WTC11 (cell line): ENCODE measurements at regions not wholly inside any gene's neighbourhood (a gene's known extent, or its start where the extent isn't known, plus 50 kb on each side); places are given as distances from the start of the nearest gene placed in this dataset.

Source experiments
- ATAC-seq: fragments of 200-7000 bp; cut with Tn5 transposase; 2 replicates; pipeline ENCODE4 v1.10.0; 2021; ENCODE audit warnings: mild to moderate bottlenecking, moderate library complexity
- CTCF ChIA-PET: fragments of 300-600 bp; sonication (Branson Sonifier 250); formaldehyde crosslinking; loops from one replicate; lab custom pipeline; 2021; ENCODE audit warnings: antibody characterized with exemption; lab: Charles Lee
- POLR2A ChIA-PET: fragments of 350-600 bp; sonication (Branson Sonifier 250); formaldehyde crosslinking; loops from one replicate; lab custom pipeline; 2021; ENCODE audit warnings: antibody characterized with exemption; lab: Charles Lee
- DNase-seq: peaks from one replicate; pipeline ENCODE4 v3.0.0; 2021; ENCODE audit warnings: low spot score
- H3K27ac Mint-ChIP-seq: 2 replicates; pipeline ENCODE4 v1.8.0; 2021; ENCODE audit warnings: mixed read lengths
- H3K27me3 Mint-ChIP-seq: 2 replicates; pipeline ENCODE4 v1.8.0; 2021; ENCODE audit warnings: low read depth, mild to moderate bottlenecking, moderate library complexity, mixed read lengths
- H3K36me3 Mint-ChIP-seq: 2 replicates; pipeline ENCODE4 v1.8.0; 2021; ENCODE audit warnings: mixed read lengths
- H3K4me1 Mint-ChIP-seq: 2 replicates; pipeline ENCODE4 v1.8.0; 2022; ENCODE audit warnings: mixed read lengths
- H3K4me3 Mint-ChIP-seq: 2 replicates; pipeline ENCODE4 v1.8.0; 2021; ENCODE audit warnings: mild to moderate bottlenecking, moderate library complexity, mixed read lengths
- H3K9me3 Mint-ChIP-seq: 2 replicates; pipeline ENCODE4 v1.8.0; 2021; ENCODE audit warnings: mixed read lengths
- ATF2 ChIP-seq: sonication (generic); formaldehyde crosslinking; IDR thresholded peaks from 2 replicates; pipeline ENCODE4 v1.8.1; 2022; ENCODE audit warnings: low read depth, missing genetic modification reagents, borderline replicate concordance
- ATF3 ChIP-seq: sonication (generic); formaldehyde crosslinking; conservative IDR thresholded peaks from 2 replicates; pipeline ENCODE4 v1.8.1; 2022; ENCODE audit warnings: mild to moderate bottlenecking, missing genetic modification reagents
- CDX4 ChIP-seq: fragments of 250-450 bp; sonication (Bioruptor Pico); IDR thresholded peaks from 2 replicates; pipeline ENCODE4 v1.9.0; 2021; ENCODE audit warnings: moderate library complexity, mild to moderate bottlenecking, inconsistent platforms, borderline replicate concordance
- ERG ChIP-seq: fragments of 250-450 bp; sonication (Bioruptor Pico); IDR thresholded peaks from 2 replicates; pipeline ENCODE4 v1.8.0; 2021; ENCODE audit warnings: mild to moderate bottlenecking
- FOXK1 ChIP-seq: sonication (generic); formaldehyde crosslinking; IDR thresholded peaks from 2 replicates; pipeline ENCODE4 v1.8.0; 2022; ENCODE audit warnings: mild to moderate bottlenecking, moderate library complexity, missing genetic modification reagents
- GTF2I ChIP-seq: fragments of 250-450 bp; sonication (Bioruptor Pico); conservative IDR thresholded peaks from 2 replicates; pipeline ENCODE4 v1.4.0; 2021; ENCODE audit warnings: mild to moderate bottlenecking
- HMGA2 ChIP-seq: fragments of 250-450 bp; sonication (Bioruptor Pico); IDR thresholded peaks from 2 replicates; pipeline ENCODE4 v1.4.0; 2021; ENCODE audit warnings: mild to moderate bottlenecking, moderate library complexity
- MYBL2 ChIP-seq: sonication (generic); formaldehyde crosslinking; IDR thresholded peaks from 2 replicates; pipeline ENCODE4 v1.8.1; 2023; ENCODE audit warnings: mild to moderate bottlenecking, moderate library complexity, missing genetic modification reagents
- NFE2L1 ChIP-seq: sonication (generic); formaldehyde crosslinking; IDR thresholded peaks from 2 replicates; pipeline ENCODE4 v1.8.1; 2023; ENCODE audit warnings: missing genetic modification reagents
- NR3C1 ChIP-seq: sonication (generic); formaldehyde crosslinking; conservative IDR thresholded peaks from 2 replicates; pipeline ENCODE4 v1.8.1; 2023; ENCODE audit warnings: low read depth, mild to moderate bottlenecking, missing genetic modification reagents
- PRDM15 ChIP-seq: sonication (generic); formaldehyde crosslinking; IDR thresholded peaks from 2 replicates; pipeline ENCODE4 v1.8.0; 2022; ENCODE audit warnings: missing genetic modification reagents
- SMAD4 ChIP-seq: sonication (generic); formaldehyde crosslinking; IDR thresholded peaks from 2 replicates; pipeline ENCODE4 v1.8.0; 2022; ENCODE audit warnings: mild to moderate bottlenecking, missing genetic modification reagents
- TCF7 ChIP-seq: sonication (generic); formaldehyde crosslinking; IDR thresholded peaks from 2 replicates; pipeline ENCODE4 v1.8.0; 2022; ENCODE audit warnings: mild to moderate bottlenecking, low read depth, missing genetic modification reagents, moderate library complexity
- ZMAT4 ChIP-seq: fragments of 250-450 bp; sonication (Bioruptor Pico); IDR thresholded peaks from 2 replicates; pipeline ENCODE4 v1.9.0; 2021; ENCODE audit warnings: mild to moderate bottlenecking
- ZNF416 ChIP-seq: fragments of 250-450 bp; sonication (Bioruptor Pico); IDR thresholded peaks from 2 replicates; pipeline ENCODE4 v1.9.0; 2021; ENCODE audit warnings: mild to moderate bottlenecking, inconsistent platforms
- ZNF512 ChIP-seq: sonication (generic); formaldehyde crosslinking; IDR thresholded peaks from 2 replicates; pipeline ENCODE4 v1.8.1; 2022; ENCODE audit warnings: missing genetic modification reagents, borderline replicate concordance
- ZNF532 ChIP-seq: fragments of 250-450 bp; sonication (Bioruptor Pico); IDR thresholded peaks from 2 replicates; pipeline ENCODE4 v1.9.0; 2021; ENCODE audit warnings: mild to moderate bottlenecking, borderline replicate concordance
- ZNF671 ChIP-seq: fragments of 250-450 bp; sonication (Bioruptor Pico); IDR thresholded peaks from 2 replicates; pipeline ENCODE4 v1.8.0; 2021; ENCODE audit warnings: mild to moderate bottlenecking

GRCh38 chr18:78629426-78629825 lies 350.2 kb upstream of the SALL3 start (continued):
- TF ChIP-seq FOXK1 (no peak), GTF2I (no peak), ZNF416 (CRISPR knock-in tag) (no peak), NFE2L1 (CRISPR knock-in tag) (no peak), PRDM15 (no peak), ERG (no peak), ATF2 (CRISPR knock-in tag) (no peak), ZNF512 (CRISPR knock-in tag) (no peak)

GRCh38 chr18:78630356-78630755 lies 349.3 kb upstream of the SALL3 start:
- CTCF ChIA-PET, result no interaction called here
- H3K9me3 Mint-ChIP-seq, result peaks cover 41% of the 10 kb centered on the region
- no peaks in the 10 kb centered on the region for H3K4me1 Mint-ChIP-seq
- POLR2A ChIA-PET, result no interaction called here
- ATAC-seq (no peak), DNase-seq (no peak)
- no peak overlapping the region for H3K4me3 Mint-ChIP-seq
- H3K27ac Mint-ChIP-seq, result no peak overlapping the region
- peaks cover 2% of the 10 kb centered on the region; the same call in 1 of the 2 replicates for H3K27me3 Mint-ChIP-seq
- TF ChIP-seq SMAD4 (CRISPR knock-in tag), result no peak
- TF ChIP-seq ZNF532 (CRISPR knock-in tag), result no peak
- no peak for TF ChIP-seq CDX4 (CRISPR knock-in tag)
- no peak for TF ChIP-seq ATF3
- no peak for TF ChIP-seq TCF7 (CRISPR knock-in tag)
- TF ChIP-seq MYBL2 (CRISPR knock-in tag), result no peak
- no peak for TF ChIP-seq NR3C1 (CRISPR knock-in tag)
- no peak for TF ChIP-seq HMGA2 (CRISPR knock-in tag)
- TF ChIP-seq ZNF671 (CRISPR knock-in tag), result no peak
- TF ChIP-seq ZMAT4 (CRISPR knock-in tag), result no peak
- no peak for TF ChIP-seq NFE2L1 (CRISPR knock-in tag)
- no peak for TF ChIP-seq GTF2I
- TF ChIP-seq, all 79 proteins: peak for 0
- peaks cover 30% of the 10 kb centered on the region for H3K36me3 Mint-ChIP-seq
